ENCODE measurements at regions not wholly inside any gene's neighbourhood (a gene's known extent, or its start where the extent isn't known, plus 50 kb on each side); places are given as distances from the start of the nearest gene placed in this dataset.

DNA sequence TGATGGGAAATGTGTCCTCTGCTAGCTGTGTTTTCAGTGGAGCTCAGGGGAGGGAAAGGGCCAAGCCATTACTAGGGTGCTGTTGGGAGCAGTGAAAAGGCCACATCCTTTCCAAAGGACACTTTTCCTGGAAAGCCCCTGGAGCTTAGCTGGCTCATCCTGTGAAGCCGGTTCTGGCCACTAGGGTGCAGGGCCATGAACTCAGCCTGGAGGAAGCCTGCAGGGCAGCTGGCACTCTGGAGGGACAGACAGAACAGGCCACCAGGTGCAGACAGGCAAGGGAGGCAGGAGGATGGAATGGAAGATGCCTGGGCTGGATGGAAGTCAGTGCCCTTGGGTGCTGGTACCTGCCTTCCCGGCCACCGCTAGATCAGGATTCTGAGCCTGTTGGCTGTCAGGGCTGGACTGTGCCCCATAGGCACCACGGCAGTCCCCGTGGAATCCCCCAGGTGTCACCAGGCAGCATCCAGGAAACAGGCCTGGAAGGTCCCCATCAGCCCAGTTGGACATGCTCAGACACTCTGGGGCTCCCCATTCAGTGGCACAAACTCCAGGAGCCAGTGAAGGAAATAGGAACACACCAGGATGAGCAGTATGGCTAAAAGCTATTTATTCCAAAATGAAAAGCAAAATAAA is 76.2 kb upstream of the C2CD4B start:
- H3K4me3 ChIP-seq (ENCODE audit: low read depth, low read length): no peak overlapping the region
- TF ChIP-seq, protein P1, sequence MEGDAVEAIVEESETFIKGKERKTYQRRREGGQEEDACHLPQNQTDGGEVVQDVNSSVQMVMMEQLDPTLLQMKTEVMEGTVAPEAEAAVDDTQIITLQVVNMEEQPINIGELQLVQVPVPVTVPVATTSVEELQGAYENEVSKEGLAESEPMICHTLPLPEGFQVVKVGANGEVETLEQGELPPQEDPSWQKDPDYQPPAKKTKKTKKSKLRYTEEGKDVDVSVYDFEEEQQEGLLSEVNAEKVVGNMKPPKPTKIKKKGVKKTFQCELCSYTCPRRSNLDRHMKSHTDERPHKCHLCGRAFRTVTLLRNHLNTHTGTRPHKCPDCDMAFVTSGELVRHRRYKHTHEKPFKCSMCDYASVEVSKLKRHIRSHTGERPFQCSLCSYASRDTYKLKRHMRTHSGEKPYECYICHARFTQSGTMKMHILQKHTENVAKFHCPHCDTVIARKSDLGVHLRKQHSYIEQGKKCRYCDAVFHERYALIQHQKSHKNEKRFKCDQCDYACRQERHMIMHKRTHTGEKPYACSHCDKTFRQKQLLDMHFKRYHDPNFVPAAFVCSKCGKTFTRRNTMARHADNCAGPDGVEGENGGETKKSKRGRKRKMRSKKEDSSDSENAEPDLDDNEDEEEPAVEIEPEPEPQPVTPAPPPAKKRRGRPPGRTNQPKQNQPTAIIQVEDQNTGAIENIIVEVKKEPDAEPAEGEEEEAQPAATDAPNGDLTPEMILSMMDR (IDR thresholded peaks at IDR 0.05; ENCODE audit: low read depth, low read length): peak; percentile 34
- DNase-seq (ENCODE audit: low read depth, low spot score): no peak
- in situ Hi-C loops (cut with HindIII; ENCODE audit: low sequenced_read_pairs): no loop called here

DNA sequence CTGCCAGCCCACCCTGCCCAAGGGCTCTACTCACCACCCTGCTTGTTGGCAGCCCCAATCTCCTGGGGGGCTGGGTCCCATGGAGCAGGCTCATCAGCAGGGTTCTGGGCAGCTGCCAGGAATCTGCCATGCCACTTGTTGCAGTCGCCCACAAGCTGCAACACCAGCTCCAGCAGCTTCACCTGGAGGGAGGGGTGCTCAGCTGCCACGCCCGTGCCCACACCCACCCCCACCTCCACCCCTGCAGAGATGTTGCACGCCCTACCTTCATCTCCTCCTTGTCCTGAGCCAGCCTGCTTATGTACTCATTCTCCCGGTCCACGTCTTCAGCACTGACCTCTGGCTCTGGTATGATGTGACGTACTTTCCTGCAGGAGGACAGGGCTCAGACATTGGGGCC is 77.9 kb upstream of the C2CD4B start:
- no peak overlapping the region for H3K4me3 ChIP-seq (ENCODE audit: low read depth, low read length)
- TF ChIP-seq, protein P1 (IDR thresholded peaks at IDR 0.05; ENCODE audit: low read depth, low read length): no peak
- no peak for DNase-seq (ENCODE audit: low read depth, low spot score)
- in situ Hi-C loops (cut with HindIII; ENCODE audit: low sequenced_read_pairs): no loop called here

DNA sequence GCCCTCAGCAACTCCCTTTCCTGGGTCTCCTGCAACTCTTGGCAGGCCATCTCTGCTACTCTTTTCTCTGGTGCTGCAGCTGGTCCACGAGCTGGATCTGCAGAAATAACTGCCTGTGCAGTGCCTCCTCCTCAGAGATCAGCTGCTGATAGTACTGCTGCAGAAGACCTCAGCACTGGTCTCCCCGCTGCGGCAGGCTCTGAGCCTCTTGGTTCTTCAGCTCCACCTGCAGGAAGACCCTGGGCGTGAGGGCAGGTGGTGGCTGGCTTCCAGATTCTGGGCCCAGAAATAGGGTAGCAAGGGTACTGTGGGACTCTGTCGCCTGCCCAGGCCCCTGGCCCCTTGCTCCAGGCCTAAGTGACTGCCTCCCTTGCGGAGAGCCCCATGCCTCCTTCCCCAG is 79.7 kb upstream of the C2CD4B start:
- TF ChIP-seq, protein P1 (IDR thresholded peaks at IDR 0.05; ENCODE audit: low read depth, low read length): no peak
- no peak for DNase-seq (ENCODE audit: low read depth, low spot score)
- no peak overlapping the region for H3K4me3 ChIP-seq (ENCODE audit: low read depth, low read length)
- in situ Hi-C loops (cut with HindIII; ENCODE audit: low sequenced_read_pairs): no loop called here

DNA sequence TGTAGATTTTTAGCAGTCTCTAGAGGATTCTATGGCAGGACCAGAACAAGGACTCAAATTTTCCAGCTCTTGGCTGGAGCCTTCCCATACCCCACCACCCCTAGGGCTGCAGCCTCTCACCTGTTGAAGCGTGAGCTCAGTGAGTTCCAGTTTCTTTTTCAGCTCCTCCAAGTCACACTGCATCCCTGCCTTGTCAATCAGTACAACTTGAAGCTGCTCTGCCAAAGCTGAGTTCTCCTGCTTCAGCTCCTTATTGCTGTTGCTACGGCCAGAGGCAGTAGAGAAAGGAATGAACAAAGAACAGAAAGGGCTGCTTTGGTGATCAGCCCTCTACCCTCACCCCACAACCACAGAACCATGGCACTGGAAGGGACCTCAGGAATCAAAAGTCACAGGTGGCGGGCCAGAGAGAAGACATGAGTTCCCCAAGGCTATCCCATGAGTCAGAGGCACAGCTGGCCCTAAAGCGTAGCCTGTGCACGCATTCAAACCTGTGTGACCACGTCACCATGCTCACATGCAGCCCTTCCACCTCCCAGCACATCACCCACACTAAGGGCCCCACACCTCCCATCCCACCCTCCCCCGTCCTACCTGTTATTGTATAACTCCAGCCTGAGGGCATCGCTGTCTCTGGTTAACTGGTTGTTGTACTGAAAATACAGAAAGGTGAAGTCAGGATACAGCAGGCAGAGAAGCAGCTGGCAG is 83.3 kb upstream of the C2CD4B start:
- no peak overlapping the region for H3K4me3 ChIP-seq (ENCODE audit: low read depth, low read length)
- TF ChIP-seq, protein P1 (IDR thresholded peaks at IDR 0.05; ENCODE audit: low read depth, low read length): no peak
- DNase-seq (ENCODE audit: low read depth, low spot score): no peak
- in situ Hi-C loops (cut with HindIII; ENCODE audit: low sequenced_read_pairs): no loop called here

DNA sequence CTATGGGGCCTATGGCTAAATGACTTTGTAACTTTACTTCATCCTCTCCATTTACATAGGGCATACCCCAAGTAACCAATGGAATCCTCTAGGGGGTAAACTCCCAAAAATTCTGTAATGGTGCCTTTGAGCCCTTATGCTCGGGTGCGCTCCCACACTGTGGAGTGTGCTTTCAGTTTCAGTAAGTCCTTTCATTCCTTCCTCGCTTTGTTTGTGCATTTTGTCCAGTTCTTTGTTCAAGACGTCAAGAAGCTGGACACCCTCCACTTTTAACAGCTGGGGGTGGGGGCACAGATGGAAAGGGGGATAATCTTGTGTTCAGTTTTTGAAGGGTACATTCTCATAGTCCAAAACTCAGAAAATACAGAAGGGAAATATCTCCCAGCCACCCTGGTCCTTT is 84.4 kb upstream of the C2CD4B start:
- in situ Hi-C loops (cut with HindIII; ENCODE audit: low sequenced_read_pairs): no loop called here
- no peak overlapping the region for H3K4me3 ChIP-seq (ENCODE audit: low read depth, low read length)
- DNase-seq (ENCODE audit: low read depth, low spot score): no peak
- TF ChIP-seq, protein P1 (IDR thresholded peaks at IDR 0.05; ENCODE audit: low read depth, low read length): no peak

DNA sequence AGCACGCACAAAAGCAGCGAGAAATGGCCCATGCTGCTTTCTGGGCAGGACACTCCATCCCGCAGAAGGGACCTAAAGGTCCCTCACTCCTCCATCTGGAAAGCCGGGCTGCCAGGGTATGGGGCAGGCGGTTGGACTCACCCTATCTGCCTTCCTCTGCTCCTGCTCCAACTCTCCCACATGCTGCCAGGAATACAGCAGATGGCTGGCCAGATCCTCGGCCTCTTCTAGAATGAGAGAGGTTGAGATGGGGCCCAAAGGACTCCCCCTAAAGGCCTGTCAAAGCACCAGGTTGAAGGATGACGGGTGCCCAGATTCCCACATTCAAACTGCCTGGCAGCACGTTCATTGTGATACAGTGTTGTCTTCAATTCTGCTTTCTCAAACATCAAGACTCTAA is 85.1 kb upstream of the C2CD4B start:
- TF ChIP-seq, protein P1 (IDR thresholded peaks at IDR 0.05; ENCODE audit: low read depth, low read length): no peak
- in situ Hi-C loops (cut with HindIII; ENCODE audit: low sequenced_read_pairs): no loop called here
- H3K4me3 ChIP-seq (ENCODE audit: low read depth, low read length): no peak overlapping the region
- DNase-seq (ENCODE audit: low read depth, low spot score): no peak

All from astrocyte of the spinal cord (primary cell).